ENCODE measurements at regions not wholly inside any gene's neighbourhood (a gene's known extent, or its start where the extent isn't known, plus 50 kb on each side); places are given as distances from the start of the nearest gene placed in this dataset.

- no peak for TF ChIP-seq POLR2A (IDR thresholded peaks at IDR 0.05)
- no peak for TF ChIP-seq CTCF (IDR thresholded peaks at IDR 0.05)
- no peak for TF ChIP-seq EP300 (IDR thresholded peaks at IDR 0.05)
These were observed 148.9 kb upstream of the GLI3 start for GRCh38 chr7:42385912-42386311.

Data from suprapubic skin (tissue), 3 donors.